ENCODE measurements at regions not wholly inside any gene's neighbourhood (a gene's known extent, or its start where the extent isn't known, plus 50 kb on each side); places are given as distances from the start of the nearest gene placed in this dataset.
A peak's percentile ranks its signal among the peaks of the same experiment; 100 is the strongest.

DNA sequence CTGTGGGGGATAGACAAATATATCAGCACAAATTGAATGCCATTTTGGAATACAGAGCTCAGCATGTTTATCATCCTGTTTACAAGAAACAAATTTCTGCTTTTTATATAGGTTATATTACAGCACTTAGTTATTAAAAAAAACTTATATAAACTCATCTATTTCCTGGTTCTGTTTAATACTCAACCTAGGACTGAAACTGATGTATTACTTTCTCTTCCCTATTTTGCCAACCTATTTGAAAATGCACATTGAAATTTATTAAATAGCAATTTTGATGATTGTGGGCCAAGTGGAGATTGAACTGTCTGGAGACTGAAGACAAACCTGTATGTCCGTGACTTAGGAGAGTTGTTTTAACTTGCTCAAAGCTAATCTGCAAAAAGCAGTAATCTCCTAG lies 288.3 kb upstream of the ANO3 start:
- peak; percentile 18 for DNase-seq (ENCODE audit: low read depth)
- TF ChIP-seq, protein P1, sequence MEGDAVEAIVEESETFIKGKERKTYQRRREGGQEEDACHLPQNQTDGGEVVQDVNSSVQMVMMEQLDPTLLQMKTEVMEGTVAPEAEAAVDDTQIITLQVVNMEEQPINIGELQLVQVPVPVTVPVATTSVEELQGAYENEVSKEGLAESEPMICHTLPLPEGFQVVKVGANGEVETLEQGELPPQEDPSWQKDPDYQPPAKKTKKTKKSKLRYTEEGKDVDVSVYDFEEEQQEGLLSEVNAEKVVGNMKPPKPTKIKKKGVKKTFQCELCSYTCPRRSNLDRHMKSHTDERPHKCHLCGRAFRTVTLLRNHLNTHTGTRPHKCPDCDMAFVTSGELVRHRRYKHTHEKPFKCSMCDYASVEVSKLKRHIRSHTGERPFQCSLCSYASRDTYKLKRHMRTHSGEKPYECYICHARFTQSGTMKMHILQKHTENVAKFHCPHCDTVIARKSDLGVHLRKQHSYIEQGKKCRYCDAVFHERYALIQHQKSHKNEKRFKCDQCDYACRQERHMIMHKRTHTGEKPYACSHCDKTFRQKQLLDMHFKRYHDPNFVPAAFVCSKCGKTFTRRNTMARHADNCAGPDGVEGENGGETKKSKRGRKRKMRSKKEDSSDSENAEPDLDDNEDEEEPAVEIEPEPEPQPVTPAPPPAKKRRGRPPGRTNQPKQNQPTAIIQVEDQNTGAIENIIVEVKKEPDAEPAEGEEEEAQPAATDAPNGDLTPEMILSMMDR (IDR thresholded peaks at IDR 0.05; ENCODE audit: insufficient read depth, low read depth, low read length, missing control alignments) = no peak
- no peak overlapping the region for H3K4me3 ChIP-seq (ENCODE audit: low read depth, low read length)

DNA sequence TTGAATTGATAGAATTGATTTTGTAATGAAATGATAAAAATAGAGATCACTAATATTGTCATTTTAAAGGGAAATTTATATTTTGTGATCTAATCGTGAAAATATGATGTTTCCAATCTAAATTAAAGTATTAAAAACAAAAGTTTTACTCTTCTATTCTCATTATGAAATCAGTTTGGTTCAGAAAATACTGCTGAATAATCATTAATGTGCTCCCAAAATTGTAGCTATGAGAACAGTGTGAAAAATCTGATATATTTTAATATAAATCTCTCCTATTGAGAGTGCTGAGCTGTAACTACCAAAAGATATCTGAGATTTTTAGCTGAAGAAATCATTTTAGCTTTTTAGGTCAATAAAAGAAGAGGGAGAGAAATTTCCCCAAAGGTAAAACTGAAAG lies 287.5 kb upstream of the ANO3 start:
- DNase-seq (ENCODE audit: low read depth) = no peak
- H3K4me3 ChIP-seq (ENCODE audit: low read depth, low read length) = no peak overlapping the region
- TF ChIP-seq, protein P1 (IDR thresholded peaks at IDR 0.05; ENCODE audit: insufficient read depth, low read depth, low read length, missing control alignments) = no peak

DNA sequence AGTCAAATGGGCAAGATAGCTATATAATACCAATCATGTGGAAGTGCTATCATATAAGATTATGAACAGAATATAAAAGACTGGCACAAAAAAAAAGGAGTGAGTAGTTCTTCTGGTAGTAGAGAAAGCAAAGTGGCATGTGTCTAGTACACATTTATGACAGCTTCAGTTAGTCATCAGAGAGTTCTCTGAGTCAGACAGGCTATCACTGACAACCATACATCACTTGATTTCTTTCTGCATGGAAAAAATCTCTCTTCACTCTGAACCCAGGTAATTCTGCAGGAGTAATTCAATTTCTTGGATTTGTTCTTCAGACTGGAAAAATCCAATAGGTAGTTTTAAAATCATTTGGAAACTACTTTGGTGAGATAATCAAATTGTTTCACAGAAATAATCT lies 286.8 kb upstream of the ANO3 start:
- H3K4me3 ChIP-seq (ENCODE audit: low read depth, low read length) = no peak overlapping the region
- DNase-seq (ENCODE audit: low read depth) = no peak
- TF ChIP-seq, protein P1 (IDR thresholded peaks at IDR 0.05; ENCODE audit: insufficient read depth, low read depth, low read length, missing control alignments) = no peak

DNA sequence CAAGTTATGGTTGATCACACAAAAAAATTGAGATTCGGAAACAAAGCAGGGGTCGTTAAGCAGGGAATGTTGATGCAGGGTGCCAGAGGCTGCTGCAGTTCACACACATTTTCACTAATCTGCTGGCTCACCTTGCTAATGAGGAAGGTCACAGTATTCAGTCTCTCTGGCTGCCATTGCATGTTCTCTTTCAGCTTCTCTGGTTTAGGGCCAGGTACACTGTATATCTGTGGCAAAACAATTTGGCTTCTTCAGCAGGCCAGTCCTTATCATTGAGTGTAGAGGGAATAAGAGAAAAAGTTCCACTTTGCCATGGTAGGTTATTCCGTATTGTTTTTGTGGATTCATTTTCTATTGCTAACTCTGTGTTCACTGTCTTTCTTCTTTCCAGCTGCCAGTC lies 283.7 kb upstream of the ANO3 start:
- DNase-seq (ENCODE audit: low read depth) = no peak
- TF ChIP-seq, protein P1 (IDR thresholded peaks at IDR 0.05; ENCODE audit: insufficient read depth, low read depth, low read length, missing control alignments) = no peak
- no peak overlapping the region for H3K4me3 ChIP-seq (ENCODE audit: low read depth, low read length)

DNA sequence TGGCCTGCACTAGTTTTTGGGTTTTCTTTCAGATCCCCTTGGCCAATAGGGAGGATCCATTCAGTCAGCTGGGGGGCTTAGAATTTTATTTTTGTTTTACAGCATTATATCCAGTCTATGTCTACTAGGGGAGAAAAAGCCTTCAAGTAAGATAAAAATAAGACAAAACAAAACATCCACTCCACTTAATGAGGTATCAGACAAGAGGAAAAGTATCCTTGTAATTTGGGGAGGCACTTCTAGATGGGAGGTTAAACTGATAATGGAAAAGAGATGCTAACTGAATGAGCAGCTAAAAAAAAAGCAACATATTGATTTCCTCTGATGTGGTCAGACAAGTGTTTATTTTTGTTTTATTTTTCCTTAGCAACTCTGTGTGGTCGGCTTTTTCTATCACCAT lies 278.0 kb upstream of the ANO3 start:
- H3K4me3 ChIP-seq (ENCODE audit: low read depth, low read length) = no peak overlapping the region
- TF ChIP-seq, protein P1 (IDR thresholded peaks at IDR 0.05; ENCODE audit: insufficient read depth, low read depth, low read length, missing control alignments) = no peak
- no peak for DNase-seq (ENCODE audit: low read depth)

DNA sequence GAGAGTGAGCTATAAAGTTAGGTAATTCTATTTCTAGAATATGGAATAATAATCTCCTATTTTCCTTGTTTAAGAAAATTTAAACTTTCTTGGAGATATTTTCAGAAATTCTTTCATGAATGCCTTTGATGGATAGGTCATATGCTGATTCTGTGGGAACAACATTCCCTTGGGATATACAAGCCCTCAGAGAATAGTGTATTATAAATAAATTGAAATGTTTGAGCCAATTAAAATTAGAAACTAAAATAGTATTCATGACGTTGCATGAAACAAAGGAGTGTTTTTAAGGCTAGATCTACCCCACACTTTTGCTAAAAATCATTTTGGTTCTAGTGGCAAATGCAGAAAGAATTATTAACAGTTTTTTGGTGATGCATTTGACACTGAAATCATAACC lies 269.3 kb upstream of the ANO3 start:
- DNase-seq (ENCODE audit: low read depth) = no peak
- TF ChIP-seq, protein P1 (IDR thresholded peaks at IDR 0.05; ENCODE audit: insufficient read depth, low read depth, low read length, missing control alignments) = no peak
- H3K4me3 ChIP-seq (ENCODE audit: low read depth, low read length) = no peak overlapping the region

DNA sequence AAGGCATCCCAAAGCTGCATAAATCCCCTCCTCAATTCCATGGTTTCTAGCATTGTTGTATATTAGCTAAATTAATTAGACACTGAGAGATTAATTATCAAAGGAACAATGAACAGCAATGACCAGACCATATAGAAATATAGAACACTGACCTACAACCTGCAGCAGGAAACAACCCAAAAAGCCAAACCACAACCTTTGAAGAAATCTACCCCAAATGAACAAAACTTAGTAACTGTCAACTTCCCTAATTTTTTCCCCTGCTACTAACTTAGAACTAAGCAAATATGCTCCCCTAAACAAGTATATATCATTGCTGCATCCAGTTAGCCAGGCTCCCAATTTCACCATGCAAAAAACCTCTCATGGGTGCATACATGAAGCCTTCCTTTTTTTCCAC lies 268.0 kb upstream of the ANO3 start:
- H3K4me3 ChIP-seq (ENCODE audit: low read depth, low read length) = no peak overlapping the region
- TF ChIP-seq, protein P1 (IDR thresholded peaks at IDR 0.05; ENCODE audit: insufficient read depth, low read depth, low read length, missing control alignments) = no peak
- DNase-seq (ENCODE audit: low read depth) = no peak

Measured in GM12865 (cell line).